Left lung (tissue), 4 donors: ENCODE measurements at regions not wholly inside any gene's neighbourhood (a gene's known extent, or its start where the extent isn't known, plus 50 kb on each side); places are given as distances from the start of the nearest gene placed in this dataset.

Experiments used
- ATAC-seq: fragments of 200-7000 bp; cut with Tn5 transposase; one replicate; pipeline ENCODE4 v1.9.1; 2020; ENCODE audit warnings: moderate library complexity
- DNase-seq, 4 donors: peaks; one replicate each; pipeline ENCODE4 v3.0.0-alpha.2; 2013 to 2020
- H3K27ac ChIP-seq, 2 donors: fragments of 200-600 bp; sonication (generic) in 1 of 2; one replicate each; pipeline versions ENCODE4 v1.5.0 to v1.8.0; 2020 to 2021
- H3K27me3 ChIP-seq, 2 donors: fragments of 200-600 bp; sonication (generic) in 1 of 2; one replicate each; pipeline versions ENCODE4 v1.5.0 to v1.8.0; 2020 to 2021
- H3K36me3 ChIP-seq, 2 donors: fragments of 200-600 bp; sonication (generic) in 1 of 2; one replicate each; pipeline versions ENCODE4 v1.5.0 to v1.8.0; 2020 to 2021
- H3K4me1 ChIP-seq, 2 donors: fragments of 200-600 bp; one replicate each; pipeline ENCODE4 v1.8.0; 2021
- H3K4me3 ChIP-seq, 2 donors: fragments of 200-600 bp; sonication (generic) in 1 of 2; one replicate each; pipeline versions ENCODE4 v1.5.0 to v1.8.0; 2020 to 2021; ENCODE audit warnings: mild to moderate bottlenecking in 1 of 2
- H3K9me3 ChIP-seq, 2 donors: fragments of 200-600 bp; sonication (generic) in 1 of 2; one replicate each; pipeline versions ENCODE4 v1.5.0 to v1.8.0; 2020 to 2021
- CTCF ChIP-seq, 2 donors: fragments of 200-600 bp; sonication (generic) in 1 of 2; IDR thresholded peaks; one replicate each; pipeline versions ENCODE4 v1.5.0 to v1.8.0; 2021; ENCODE audit warnings: antibody characterized with exemption in 2 of 2
- intact Hi-C, 2 donors: fragments of 100-400 bp; cut with DNase I; formaldehyde crosslinking; loops; one replicate each; pipeline versions ENCODE4 v1.11.2 to v1.14.2; 2022
- donor health status: DM: no; HTN: yes; CAD: no.
- donor health status: DM: no; HTN: no; CAD: no.

GRCh38 chr21:16055014-16055413 is 325.2 kb downstream of the USP25 start:
- peak; percentile 98 for ATAC-seq
- Histone ChIP-seq H3K36me3 (no peaks in the 10 kb centered on the region), H3K27me3 (no peaks in the 10 kb centered on the region), H3K27ac (no peak overlapping the region), H3K4me3 (no peak overlapping the region), H3K9me3 (no peaks in the 10 kb centered on the region), H3K4me1 (no peaks in the 10 kb centered on the region)
- intact Hi-C loops: no loop called here
- no peak for TF ChIP-seq CTCF (IDR thresholded peaks at IDR 0.05)
- peak in 1 of 4 donors; percentile 16 for DNase-seq

GRCh38 chr21:16058896-16059295 is 329.1 kb downstream of the USP25 start:
- intact Hi-C loops: no loop called here
- Histone ChIP-seq H3K4me1 (no peaks in the 10 kb centered on the region), H3K4me3 (no peak overlapping the region), H3K36me3 (no peaks in the 10 kb centered on the region), H3K27ac (no peak overlapping the region), H3K27me3 (no peaks in the 10 kb centered on the region), H3K9me3 (peaks cover 0 to 10% of the 10 kb centered on the region in 2 donors)
- ATAC-seq (no peak), DNase-seq (no peak)
- TF ChIP-seq CTCF (IDR thresholded peaks at IDR 0.05): no peak

- intact Hi-C loops: no loop called here
- no peaks in the 10 kb centered on the region for H3K27me3 ChIP-seq
- H3K27ac ChIP-seq: no peak overlapping the region
- no peak overlapping the region for H3K4me3 ChIP-seq
- H3K4me1 ChIP-seq: no peaks in the 10 kb centered on the region
- no peaks in the 10 kb centered on the region for H3K36me3 ChIP-seq
- ATAC-seq: no peak
- DNase-seq: peak in 1 of 4 donors; percentile 33
- TF ChIP-seq CTCF (IDR thresholded peaks at IDR 0.05): no peak
- H3K9me3 ChIP-seq: peaks cover 0 to 10% of the 10 kb centered on the region in 2 donors
Measured at GRCh38 chr21:16059981-16060380, 330.2 kb downstream of the USP25 start.

GRCh38 chr21:16061194-16061593 is 331.4 kb downstream of the USP25 start:
- Histone ChIP-seq H3K4me3 (no peak overlapping the region), H3K4me1 (no peaks in the 10 kb centered on the region), H3K36me3 (no peaks in the 10 kb centered on the region), H3K27ac (no peak overlapping the region), H3K9me3 (peaks cover 0 to 10% of the 10 kb centered on the region in 2 donors), H3K27me3 (no peaks in the 10 kb centered on the region)
- DNase-seq (peak in 1 of 4 donors; percentile 73), ATAC-seq (no peak)
- TF ChIP-seq CTCF (IDR thresholded peaks at IDR 0.05): no peak
- intact Hi-C loops: no loop called here

- no peaks in the 10 kb centered on the region for H3K27me3 ChIP-seq
- H3K4me3 ChIP-seq: no peak overlapping the region
- no peak for TF ChIP-seq CTCF (IDR thresholded peaks at IDR 0.05)
- DNase-seq (no peak), ATAC-seq (no peak)
- H3K27ac ChIP-seq: no peak overlapping the region
- intact Hi-C loops: no loop called here
- no peaks in the 10 kb centered on the region for H3K36me3 ChIP-seq
- no peaks in the 10 kb centered on the region for H3K9me3 ChIP-seq
- H3K4me1 ChIP-seq: no peaks in the 10 kb centered on the region
Measured at GRCh38 chr21:16069178-16070112, 339.7 kb downstream of the USP25 start.
